Tibial nerve (tissue), 3 donors: ENCODE measurements at regions not wholly inside any gene's neighbourhood (a gene's known extent, or its start where the extent isn't known, plus 50 kb on each side); places are given as distances from the start of the nearest gene placed in this dataset.

Source experiments
- POLR2A ChIP-seq, 2 donors: fragments of 450-650 bp; IDR thresholded peaks; one replicate each; pipeline ENCODE4 v1.6.1; 2017; ENCODE audit warnings: antibody characterized with exemption in 2 of 2, mild to moderate bottlenecking in 2 of 2, moderate library complexity in 2 of 2
- TF ChIP-seq, protein P1 (sequence below), 5 experiments: fragments of 200-600 bp in 3 of 5; fragments of 450-650 bp in 2 of 5; sonication (generic) in 3 of 5; IDR thresholded peaks; one replicate each; pipeline ENCODE4 v1.5.1; 2016 to 2019; ENCODE audit warnings: antibody characterized with exemption in 5 of 5, mild to moderate bottlenecking in 3 of 5, moderate library complexity in 2 of 5

- TF ChIP-seq, protein P1, sequence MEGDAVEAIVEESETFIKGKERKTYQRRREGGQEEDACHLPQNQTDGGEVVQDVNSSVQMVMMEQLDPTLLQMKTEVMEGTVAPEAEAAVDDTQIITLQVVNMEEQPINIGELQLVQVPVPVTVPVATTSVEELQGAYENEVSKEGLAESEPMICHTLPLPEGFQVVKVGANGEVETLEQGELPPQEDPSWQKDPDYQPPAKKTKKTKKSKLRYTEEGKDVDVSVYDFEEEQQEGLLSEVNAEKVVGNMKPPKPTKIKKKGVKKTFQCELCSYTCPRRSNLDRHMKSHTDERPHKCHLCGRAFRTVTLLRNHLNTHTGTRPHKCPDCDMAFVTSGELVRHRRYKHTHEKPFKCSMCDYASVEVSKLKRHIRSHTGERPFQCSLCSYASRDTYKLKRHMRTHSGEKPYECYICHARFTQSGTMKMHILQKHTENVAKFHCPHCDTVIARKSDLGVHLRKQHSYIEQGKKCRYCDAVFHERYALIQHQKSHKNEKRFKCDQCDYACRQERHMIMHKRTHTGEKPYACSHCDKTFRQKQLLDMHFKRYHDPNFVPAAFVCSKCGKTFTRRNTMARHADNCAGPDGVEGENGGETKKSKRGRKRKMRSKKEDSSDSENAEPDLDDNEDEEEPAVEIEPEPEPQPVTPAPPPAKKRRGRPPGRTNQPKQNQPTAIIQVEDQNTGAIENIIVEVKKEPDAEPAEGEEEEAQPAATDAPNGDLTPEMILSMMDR (IDR thresholded peaks at IDR 0.05): no peak
- no peak for TF ChIP-seq POLR2A (IDR thresholded peaks at IDR 0.05)
Measured at GRCh38 chr5:9838916-9839315, 208.8 kb upstream of the TAS2R1 start.
